ENCODE measurements at regions not wholly inside any gene's neighbourhood (a gene's known extent, or its start where the extent isn't known, plus 50 kb on each side); places are given as distances from the start of the nearest gene placed in this dataset.

- no peak for DNase-seq (ENCODE audit: low read depth, low spot score)
- in situ Hi-C loops (cut with HindIII; ENCODE audit: low pct_unique_long_range_greater_than_20kb, low sequenced_read_pairs), result no loop called here
Observed at GRCh38 chr7:10860516-10860915, 113.2 kb upstream of the PHF14 start.

GRCh38 chr7:10863476-10863875 lies 110.2 kb upstream of the PHF14 start:
- in situ Hi-C loops (cut with HindIII; ENCODE audit: low pct_unique_long_range_greater_than_20kb, low sequenced_read_pairs), result no loop called here
- DNase-seq (ENCODE audit: low read depth, low spot score), result no peak

- in situ Hi-C loops (cut with HindIII; ENCODE audit: low pct_unique_long_range_greater_than_20kb, low sequenced_read_pairs), result no loop called here
- DNase-seq (ENCODE audit: low read depth, low spot score), result no peak
Observed at GRCh38 chr7:10874666-10875065, 99.0 kb upstream of the PHF14 start.

GRCh38 chr7:10875080-10875479 lies 98.6 kb upstream of the PHF14 start:
- DNase-seq (ENCODE audit: low read depth, low spot score), result no peak
- in situ Hi-C loops (cut with HindIII; ENCODE audit: low pct_unique_long_range_greater_than_20kb, low sequenced_read_pairs), result no loop called here

- in situ Hi-C loops (cut with HindIII; ENCODE audit: low pct_unique_long_range_greater_than_20kb, low sequenced_read_pairs), result no loop called here
Observed at GRCh38 chr7:10888861-10889260, 84.8 kb upstream of the PHF14 start.

GRCh38 chr7:10889266-10889898 lies 84.3 kb upstream of the PHF14 start:
- DNase-seq (ENCODE audit: low read depth, low spot score), result peak; percentile 85
- in situ Hi-C loops (cut with HindIII; ENCODE audit: low pct_unique_long_range_greater_than_20kb, low sequenced_read_pairs), result no loop called here

More at GRCh38 chr7:10888861-10889260, 84.8 kb upstream of the PHF14 start:
- no peak for DNase-seq (ENCODE audit: low read depth, low spot score)

GRCh38 chr7:10908600-10908999 lies 65.1 kb upstream of the PHF14 start:
- in situ Hi-C loops (cut with HindIII; ENCODE audit: low pct_unique_long_range_greater_than_20kb, low sequenced_read_pairs), result no loop called here
- DNase-seq (ENCODE audit: low read depth, low spot score), result no peak

- no peak for DNase-seq (ENCODE audit: low read depth, low spot score)
- in situ Hi-C loops (cut with HindIII; ENCODE audit: low pct_unique_long_range_greater_than_20kb, low sequenced_read_pairs), result no loop called here
Observed at GRCh38 chr7:10910447-10910846, 63.2 kb upstream of the PHF14 start.

GRCh38 chr7:10912077-10912476 lies 61.6 kb upstream of the PHF14 start:
- no peak for DNase-seq (ENCODE audit: low read depth, low spot score)
- in situ Hi-C loops (cut with HindIII; ENCODE audit: low pct_unique_long_range_greater_than_20kb, low sequenced_read_pairs), result no loop called here

GRCh38 chr7:10913457-10913856 lies 60.2 kb upstream of the PHF14 start:
- no peak for DNase-seq (ENCODE audit: low read depth, low spot score)
- in situ Hi-C loops (cut with HindIII; ENCODE audit: low pct_unique_long_range_greater_than_20kb, low sequenced_read_pairs), result no loop called here

GRCh38 chr7:10918093-10918590 lies 55.5 kb upstream of the PHF14 start:
- DNase-seq (ENCODE audit: low read depth, low spot score), result no peak
- in situ Hi-C loops (cut with HindIII; ENCODE audit: low pct_unique_long_range_greater_than_20kb, low sequenced_read_pairs), result no loop called here

GRCh38 chr7:10919923-10920322 lies 53.7 kb upstream of the PHF14 start:
- in situ Hi-C loops (cut with HindIII; ENCODE audit: low pct_unique_long_range_greater_than_20kb, low sequenced_read_pairs), result no loop called here
- no peak for DNase-seq (ENCODE audit: low read depth, low spot score)

Small RNA genes in the stretch of these regions (small RNA-seq; reads per million reads assigned to genes)
- gene AC004852.1 (0 reads per million in 2 experiments), gene AC009945.1 (0 reads per million in 2 experiments), gene RF00012 (0 to 0.12 reads per million in 2 experiments), gene RF00019 (0 reads per million in 2 experiments)

Measured in SK-MEL-5 (cell line).